Stimulated activated CD8-positive, alpha-beta memory T cell treated with anti-CD3 and anti-CD28 coated beads, Interleukin-7, amount 100 ng/mL, for 4 hours (primary cell): ENCODE measurements at regions not wholly inside any gene's neighbourhood (a gene's known extent, or its start where the extent isn't known, plus 50 kb on each side); places are given as distances from the start of the nearest gene placed in this dataset.

Experiments
- DNase-seq, 2 donors: peaks; one replicate each; pipeline ENCODE4 v3.0.0-alpha.2; 2020; ENCODE audit warnings: low read depth in 2 of 2

GRCh38 chr5:160508780-160509361 is 87.2 kb downstream of the PTTG1 start:
- peak; percentile 23 to 43 for DNase-seq

GRCh38 chr5:160511280-160511929 is 89.8 kb downstream of the PTTG1 start:
- no peak for DNase-seq
